ENCODE measurements at regions not wholly inside any gene's neighbourhood (a gene's known extent, or its start where the extent isn't known, plus 50 kb on each side); places are given as distances from the start of the nearest gene placed in this dataset.

- DNase-seq (ENCODE audit: low read depth) = no peak
- no peaks in the 10 kb centered on the region for H3K9me3 ChIP-seq (ENCODE audit: control insufficient read depth, low read length)
- no peak overlapping the region for H3K9ac ChIP-seq (ENCODE audit: low read length)
- H3K36me3 ChIP-seq (ENCODE audit: control insufficient read depth, insufficient read depth, low read length, severe bottlenecking) = no peaks in the 10 kb centered on the region
- peaks cover 3% of the 10 kb centered on the region for H3K27me3 ChIP-seq (replicated peaks; ENCODE audit: control insufficient read depth, insufficient read depth, low read length)
- H3K4me1 ChIP-seq (ENCODE audit: control insufficient read depth, insufficient read depth, low read length) = no peaks in the 10 kb centered on the region
- H3K4me3 ChIP-seq (ENCODE audit: low read length) = no peak overlapping the region
Measured at GRCh38 chr11:129720156-129720555, 95.5 kb upstream of the TMEM45B start.

GRCh38 chr11:129720994-129721393 lies 94.7 kb upstream of the TMEM45B start:
- peaks cover 9% of the 10 kb centered on the region for H3K27me3 ChIP-seq (replicated peaks; ENCODE audit: control insufficient read depth, insufficient read depth, low read length)
- no peak overlapping the region for H3K9ac ChIP-seq (ENCODE audit: low read length)
- H3K9me3 ChIP-seq (ENCODE audit: control insufficient read depth, low read length) = no peaks in the 10 kb centered on the region
- DNase-seq (ENCODE audit: low read depth) = no peak
- H3K4me1 ChIP-seq (ENCODE audit: control insufficient read depth, insufficient read depth, low read length) = no peaks in the 10 kb centered on the region
- H3K4me3 ChIP-seq (ENCODE audit: low read length) = no peak overlapping the region
- H3K36me3 ChIP-seq (ENCODE audit: control insufficient read depth, insufficient read depth, low read length, severe bottlenecking) = no peaks in the 10 kb centered on the region

- no peak for DNase-seq (ENCODE audit: low read depth)
- Histone ChIP-seq H3K27me3 (replicated peaks; ENCODE audit: control insufficient read depth, insufficient read depth, low read length) (peaks cover 11% of the 10 kb centered on the region), H3K9ac (ENCODE audit: low read length) (no peak overlapping the region), H3K9me3 (ENCODE audit: control insufficient read depth, low read length) (no peaks in the 10 kb centered on the region), H3K4me1 (ENCODE audit: control insufficient read depth, insufficient read depth, low read length) (no peaks in the 10 kb centered on the region), H3K36me3 (ENCODE audit: control insufficient read depth, insufficient read depth, low read length, severe bottlenecking) (no peaks in the 10 kb centered on the region), H3K4me3 (ENCODE audit: low read length) (no peak overlapping the region)
Measured at GRCh38 chr11:129721685-129722084, 94.0 kb upstream of the TMEM45B start.

GRCh38 chr11:129722529-129722928 lies 93.1 kb upstream of the TMEM45B start:
- H3K4me1 ChIP-seq (ENCODE audit: control insufficient read depth, insufficient read depth, low read length) = no peaks in the 10 kb centered on the region
- H3K9ac ChIP-seq (ENCODE audit: low read length) = no peak overlapping the region
- H3K27me3 ChIP-seq (replicated peaks; ENCODE audit: control insufficient read depth, insufficient read depth, low read length) = peaks cover 11% of the 10 kb centered on the region
- H3K9me3 ChIP-seq (ENCODE audit: control insufficient read depth, low read length) = no peaks in the 10 kb centered on the region
- no peak overlapping the region for H3K4me3 ChIP-seq (ENCODE audit: low read length)
- no peak for DNase-seq (ENCODE audit: low read depth)
- H3K36me3 ChIP-seq (ENCODE audit: control insufficient read depth, insufficient read depth, low read length, severe bottlenecking) = no peaks in the 10 kb centered on the region

GRCh38 chr11:129723146-129723760 lies 92.4 kb upstream of the TMEM45B start:
- Histone ChIP-seq H3K27me3 (replicated peaks; ENCODE audit: control insufficient read depth, insufficient read depth, low read length) (peaks cover 11% of the 10 kb centered on the region), H3K4me3 (ENCODE audit: low read length) (no peak overlapping the region), H3K4me1 (ENCODE audit: control insufficient read depth, insufficient read depth, low read length) (no peaks in the 10 kb centered on the region), H3K9me3 (ENCODE audit: control insufficient read depth, low read length) (no peaks in the 10 kb centered on the region), H3K36me3 (ENCODE audit: control insufficient read depth, insufficient read depth, low read length, severe bottlenecking) (no peaks in the 10 kb centered on the region), H3K9ac (ENCODE audit: low read length) (no peak overlapping the region)
- DNase-seq (ENCODE audit: low read depth) = no peak

- Histone ChIP-seq H3K4me3 (ENCODE audit: low read length) (no peak overlapping the region), H3K9ac (ENCODE audit: low read length) (no peak overlapping the region), H3K36me3 (ENCODE audit: control insufficient read depth, insufficient read depth, low read length, severe bottlenecking) (no peaks in the 10 kb centered on the region), H3K4me1 (ENCODE audit: control insufficient read depth, insufficient read depth, low read length) (no peaks in the 10 kb centered on the region), H3K9me3 (ENCODE audit: control insufficient read depth, low read length) (no peaks in the 10 kb centered on the region), H3K27me3 (replicated peaks; ENCODE audit: control insufficient read depth, insufficient read depth, low read length) (peaks cover 11% of the 10 kb centered on the region)
- no peak for DNase-seq (ENCODE audit: low read depth)
Measured at GRCh38 chr11:129723761-129724162, 91.9 kb upstream of the TMEM45B start.

- H3K9ac ChIP-seq (ENCODE audit: low read length) = no peak overlapping the region
- no peak overlapping the region for H3K4me3 ChIP-seq (ENCODE audit: low read length)
- no peak for DNase-seq (ENCODE audit: low read depth)
- H3K36me3 ChIP-seq (ENCODE audit: control insufficient read depth, insufficient read depth, low read length, severe bottlenecking) = no peaks in the 10 kb centered on the region
- no peaks in the 10 kb centered on the region for H3K4me1 ChIP-seq (ENCODE audit: control insufficient read depth, insufficient read depth, low read length)
- no peaks in the 10 kb centered on the region for H3K9me3 ChIP-seq (ENCODE audit: control insufficient read depth, low read length)
- peaks cover 16% of the 10 kb centered on the region for H3K27me3 ChIP-seq (replicated peaks; ENCODE audit: control insufficient read depth, insufficient read depth, low read length)
Measured at GRCh38 chr11:129724866-129725265, 90.8 kb upstream of the TMEM45B start.

- H3K27me3 ChIP-seq (replicated peaks; ENCODE audit: control insufficient read depth, insufficient read depth, low read length) = peaks cover 19% of the 10 kb centered on the region
- H3K36me3 ChIP-seq (ENCODE audit: control insufficient read depth, insufficient read depth, low read length, severe bottlenecking) = no peaks in the 10 kb centered on the region
- no peaks in the 10 kb centered on the region for H3K9me3 ChIP-seq (ENCODE audit: control insufficient read depth, low read length)
- no peak for DNase-seq (ENCODE audit: low read depth)
- no peak overlapping the region for H3K9ac ChIP-seq (ENCODE audit: low read length)
- no peak overlapping the region for H3K4me3 ChIP-seq (ENCODE audit: low read length)
- H3K4me1 ChIP-seq (ENCODE audit: control insufficient read depth, insufficient read depth, low read length) = no peaks in the 10 kb centered on the region
Measured at GRCh38 chr11:129726179-129726578, 89.5 kb upstream of the TMEM45B start.

GRCh38 chr11:129728581-129728980 lies 87.1 kb upstream of the TMEM45B start:
- no peaks in the 10 kb centered on the region for H3K4me1 ChIP-seq (ENCODE audit: control insufficient read depth, insufficient read depth, low read length)
- no peak overlapping the region for H3K9ac ChIP-seq (ENCODE audit: low read length)
- no peaks in the 10 kb centered on the region for H3K36me3 ChIP-seq (ENCODE audit: control insufficient read depth, insufficient read depth, low read length, severe bottlenecking)
- no peak for DNase-seq (ENCODE audit: low read depth)
- H3K27me3 ChIP-seq (replicated peaks; ENCODE audit: control insufficient read depth, insufficient read depth, low read length) = peaks cover 25% of the 10 kb centered on the region
- no peaks in the 10 kb centered on the region for H3K9me3 ChIP-seq (ENCODE audit: control insufficient read depth, low read length)
- H3K4me3 ChIP-seq (ENCODE audit: low read length) = no peak overlapping the region

GRCh38 chr11:129729216-129729615 lies 86.4 kb upstream of the TMEM45B start:
- H3K9me3 ChIP-seq (ENCODE audit: control insufficient read depth, low read length) = no peaks in the 10 kb centered on the region
- H3K9ac ChIP-seq (ENCODE audit: low read length) = no peak overlapping the region
- H3K36me3 ChIP-seq (ENCODE audit: control insufficient read depth, insufficient read depth, low read length, severe bottlenecking) = no peaks in the 10 kb centered on the region
- peaks cover 22% of the 10 kb centered on the region for H3K27me3 ChIP-seq (replicated peaks; ENCODE audit: control insufficient read depth, insufficient read depth, low read length)
- no peak for DNase-seq (ENCODE audit: low read depth)
- no peak overlapping the region for H3K4me3 ChIP-seq (ENCODE audit: low read length)
- H3K4me1 ChIP-seq (ENCODE audit: control insufficient read depth, insufficient read depth, low read length) = no peaks in the 10 kb centered on the region

GRCh38 chr11:129729823-129730222 lies 85.8 kb upstream of the TMEM45B start:
- no peak for DNase-seq (ENCODE audit: low read depth)
- Histone ChIP-seq H3K4me3 (ENCODE audit: low read length) (no peak overlapping the region), H3K4me1 (ENCODE audit: control insufficient read depth, insufficient read depth, low read length) (no peaks in the 10 kb centered on the region), H3K27me3 (replicated peaks; ENCODE audit: control insufficient read depth, insufficient read depth, low read length) (peaks cover 22% of the 10 kb centered on the region), H3K9me3 (ENCODE audit: control insufficient read depth, low read length) (no peaks in the 10 kb centered on the region), H3K36me3 (ENCODE audit: control insufficient read depth, insufficient read depth, low read length, severe bottlenecking) (no peaks in the 10 kb centered on the region), H3K9ac (ENCODE audit: low read length) (no peak overlapping the region)

- no peak overlapping the region for H3K4me3 ChIP-seq (ENCODE audit: low read length)
- no peaks in the 10 kb centered on the region for H3K36me3 ChIP-seq (ENCODE audit: control insufficient read depth, insufficient read depth, low read length, severe bottlenecking)
- no peaks in the 10 kb centered on the region for H3K4me1 ChIP-seq (ENCODE audit: control insufficient read depth, insufficient read depth, low read length)
- peaks cover 14% of the 10 kb centered on the region for H3K27me3 ChIP-seq (replicated peaks; ENCODE audit: control insufficient read depth, insufficient read depth, low read length)
- no peak for DNase-seq (ENCODE audit: low read depth)
- no peaks in the 10 kb centered on the region for H3K9me3 ChIP-seq (ENCODE audit: control insufficient read depth, low read length)
- H3K9ac ChIP-seq (ENCODE audit: low read length) = no peak overlapping the region
Measured at GRCh38 chr11:129731316-129731715, 84.3 kb upstream of the TMEM45B start.
